ENCODE measurements at regions not wholly inside any gene's neighbourhood (a gene's known extent, or its start where the extent isn't known, plus 50 kb on each side); places are given as distances from the start of the nearest gene placed in this dataset.
"Not testable (repeated sequence)": the region's sequence is repeated elsewhere in the genome, so short reads cannot be mapped to it uniquely, and the experiment has no call there.

DNA sequence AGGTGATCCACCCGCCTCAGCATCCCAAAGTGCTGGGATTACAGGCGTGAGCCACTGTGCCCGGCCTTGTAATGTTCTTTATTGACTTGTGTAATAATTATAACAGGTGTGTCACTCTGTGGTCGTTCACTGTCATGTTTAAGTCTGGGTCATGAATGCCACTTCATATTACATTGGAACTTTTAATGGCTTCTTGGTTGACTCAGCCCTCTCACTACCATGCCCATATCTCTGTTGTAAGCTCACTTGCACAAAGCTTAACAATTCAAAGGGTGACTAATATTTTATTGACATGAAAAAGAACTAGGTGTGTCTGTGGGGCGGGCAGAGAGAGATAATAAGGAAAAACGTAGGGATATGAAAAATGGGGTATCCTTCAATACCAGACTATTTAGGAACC lies 639.7 kb upstream of the ACTRT1 start:
- Histone ChIP-seq H3K27ac (no peak overlapping the region), H3K4me1 (no peaks in the 10 kb centered on the region), H3K9me3 (no peaks in the 10 kb centered on the region), H3K4me3 (no peak overlapping the region), H3K36me3 (no peaks in the 10 kb centered on the region), H3K27me3 (peaks cover 0 to 3% (median 0%) of the 10 kb centered on the region in 9 donors)
- no peak for DNase-seq
- 71 to 90% (median 80%) methylated on average over 6 of the region's 6 CpGs for WGBS, 4 donors
- no peak for ATAC-seq
- intact Hi-C loops (cut with DNase I): no loop called here
- TF ChIP-seq, protein P1, sequence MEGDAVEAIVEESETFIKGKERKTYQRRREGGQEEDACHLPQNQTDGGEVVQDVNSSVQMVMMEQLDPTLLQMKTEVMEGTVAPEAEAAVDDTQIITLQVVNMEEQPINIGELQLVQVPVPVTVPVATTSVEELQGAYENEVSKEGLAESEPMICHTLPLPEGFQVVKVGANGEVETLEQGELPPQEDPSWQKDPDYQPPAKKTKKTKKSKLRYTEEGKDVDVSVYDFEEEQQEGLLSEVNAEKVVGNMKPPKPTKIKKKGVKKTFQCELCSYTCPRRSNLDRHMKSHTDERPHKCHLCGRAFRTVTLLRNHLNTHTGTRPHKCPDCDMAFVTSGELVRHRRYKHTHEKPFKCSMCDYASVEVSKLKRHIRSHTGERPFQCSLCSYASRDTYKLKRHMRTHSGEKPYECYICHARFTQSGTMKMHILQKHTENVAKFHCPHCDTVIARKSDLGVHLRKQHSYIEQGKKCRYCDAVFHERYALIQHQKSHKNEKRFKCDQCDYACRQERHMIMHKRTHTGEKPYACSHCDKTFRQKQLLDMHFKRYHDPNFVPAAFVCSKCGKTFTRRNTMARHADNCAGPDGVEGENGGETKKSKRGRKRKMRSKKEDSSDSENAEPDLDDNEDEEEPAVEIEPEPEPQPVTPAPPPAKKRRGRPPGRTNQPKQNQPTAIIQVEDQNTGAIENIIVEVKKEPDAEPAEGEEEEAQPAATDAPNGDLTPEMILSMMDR (IDR thresholded peaks at IDR 0.05): no peak
- no peak for TF ChIP-seq POLR2A (IDR thresholded peaks at IDR 0.05)

DNA sequence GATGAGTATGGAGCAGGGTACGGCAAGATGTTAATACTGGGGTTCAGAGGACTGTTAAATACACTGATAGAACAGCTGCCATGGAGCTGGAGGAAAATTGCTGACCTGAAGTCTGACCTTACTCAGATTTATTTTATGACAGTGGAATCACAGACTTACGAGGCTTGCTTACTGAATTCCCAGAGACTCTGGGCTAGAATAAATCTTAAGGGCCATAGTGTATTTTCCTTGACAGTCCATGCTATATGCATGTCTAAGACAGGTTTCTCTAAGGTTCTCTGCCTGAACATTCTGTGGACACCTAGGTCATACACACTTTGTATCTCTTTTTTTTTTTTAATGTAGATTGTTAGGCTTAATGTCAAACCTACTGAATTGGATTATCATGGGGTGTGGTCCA lies 633.2 kb upstream of the ACTRT1 start:
- no peak overlapping the region for H3K27ac ChIP-seq
- H3K4me1 ChIP-seq: no peaks in the 10 kb centered on the region
- WGBS, 4 donors: 65 to 90% (median 78%) methylated on average over 2 of the region's 2 CpGs
- peaks cover 0 to 3% (median 0%) of the 10 kb centered on the region in 9 donors for H3K27me3 ChIP-seq
- no peak for TF ChIP-seq POLR2A (IDR thresholded peaks at IDR 0.05)
- TF ChIP-seq, protein P1 (IDR thresholded peaks at IDR 0.05): no peak
- intact Hi-C loops (cut with DNase I): no loop called here
- H3K36me3 ChIP-seq: no peaks in the 10 kb centered on the region
- H3K9me3 ChIP-seq: no peaks in the 10 kb centered on the region
- no peak overlapping the region for H3K4me3 ChIP-seq
- DNase-seq: no peak
- ATAC-seq: no peak

DNA sequence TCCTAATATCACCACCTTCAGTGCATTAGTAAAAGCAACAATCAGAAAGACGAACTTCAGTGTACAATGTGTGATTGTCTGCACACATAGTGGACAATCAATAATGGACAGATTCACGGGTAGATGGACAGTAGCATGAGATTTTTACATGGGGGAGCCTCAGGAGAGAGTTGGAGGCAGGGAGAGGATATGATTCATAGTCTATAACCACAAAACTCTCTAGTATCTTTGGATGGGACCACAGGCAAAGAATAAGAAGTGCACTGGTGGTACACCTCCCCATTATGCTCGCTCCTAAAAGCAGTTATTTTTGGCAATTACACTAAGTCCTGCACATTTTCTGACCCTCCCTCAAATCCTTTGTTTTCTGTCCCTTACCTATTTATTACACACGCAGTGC lies 624.4 kb upstream of the ACTRT1 start:
- H3K4me1 ChIP-seq: no peaks in the 10 kb centered on the region
- intact Hi-C loops (cut with DNase I): no loop called here

DNA sequence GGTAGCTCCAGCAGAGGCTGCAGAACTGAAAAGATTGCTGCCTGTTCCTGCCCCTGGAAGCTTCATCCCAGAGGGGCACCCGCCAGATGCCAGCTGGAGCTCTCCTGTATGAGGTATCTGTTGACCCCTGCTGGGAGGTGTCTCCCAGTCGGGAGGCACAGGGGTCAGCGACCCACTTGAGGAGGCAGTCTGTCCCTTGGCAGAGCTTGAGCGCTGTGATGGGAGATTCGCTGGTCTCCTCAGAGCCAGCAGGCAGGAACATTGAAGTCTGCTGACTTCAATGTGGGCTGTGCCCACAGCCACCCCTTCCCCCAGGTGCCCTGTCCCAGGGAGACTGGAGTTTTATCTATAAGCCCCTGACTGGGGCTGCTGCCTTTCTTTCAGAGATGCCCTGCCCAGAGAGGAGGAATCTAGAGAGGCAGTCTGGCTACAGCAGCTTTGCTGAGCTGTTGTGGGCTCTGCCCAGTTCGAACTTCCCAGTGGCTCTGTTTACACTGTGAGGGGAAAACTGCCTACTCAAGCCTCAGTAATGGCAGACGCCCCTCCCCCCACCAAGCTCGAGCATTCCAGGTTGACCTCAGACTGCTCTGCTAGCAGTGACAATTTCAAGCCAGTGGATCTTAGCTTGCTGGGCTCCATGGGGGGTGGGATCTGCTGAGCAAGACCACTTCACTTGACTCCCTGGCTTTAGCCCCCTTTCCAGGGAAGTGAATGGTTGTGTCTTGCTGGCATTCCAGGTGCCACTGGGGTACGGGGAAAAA lies 622.3 kb upstream of the ACTRT1 start:
- H3K36me3 ChIP-seq; ATAC-seq; H3K27me3 ChIP-seq; H3K4me1 ChIP-seq; DNase-seq; H3K4me3 ChIP-seq; H3K9me3 ChIP-seq; H3K27ac ChIP-seq; intact Hi-C loops (cut with DNase I): not testable (repeated sequence)
- WGBS, 4 donors: 69 to 74% (median 73%) methylated on average over 7 to 9 of the region's 9 CpGs

More for the DNA sequence above, 624.4 kb upstream of the ACTRT1 start:
- no peak for DNase-seq
- no peak overlapping the region for H3K4me3 ChIP-seq
- no peaks in the 10 kb centered on the region for H3K27me3 ChIP-seq
- H3K9me3 ChIP-seq: no peaks in the 10 kb centered on the region
- TF ChIP-seq POLR2A (IDR thresholded peaks at IDR 0.05): no peak
- TF ChIP-seq, protein P1 (IDR thresholded peaks at IDR 0.05): no peak
- no peak for ATAC-seq
- H3K36me3 ChIP-seq: no peaks in the 10 kb centered on the region
- 56 to 83% (median 69%) methylated on average over 4 of the region's 4 CpGs for WGBS, 4 donors
- H3K27ac ChIP-seq: no peak overlapping the region

DNA sequence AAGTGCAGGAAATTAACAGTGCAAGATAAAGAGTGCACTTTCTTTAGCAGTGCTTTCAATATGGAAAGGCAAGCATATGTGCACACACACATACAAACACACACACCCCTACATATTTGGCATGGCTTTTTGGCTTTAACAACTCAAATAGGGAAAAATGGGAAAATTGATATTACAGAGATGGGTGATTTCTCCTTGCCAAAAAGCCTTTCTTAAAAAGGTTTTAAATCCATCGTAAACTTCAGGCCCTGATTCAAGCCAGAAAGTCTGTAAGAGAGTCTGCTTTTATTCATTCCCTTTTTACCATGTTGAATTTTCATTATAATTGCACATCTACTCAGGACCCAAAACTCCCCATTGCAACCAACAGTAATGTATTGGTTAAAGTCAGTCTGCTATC lies 612.0 kb upstream of the ACTRT1 start:
- Histone ChIP-seq H3K4me3 (no peak overlapping the region), H3K27me3 (no peaks in the 10 kb centered on the region), H3K4me1 (no peaks in the 10 kb centered on the region), H3K27ac (no peak overlapping the region), H3K9me3 (no peaks in the 10 kb centered on the region), H3K36me3 (no peaks in the 10 kb centered on the region)
- TF ChIP-seq, protein P1 (IDR thresholded peaks at IDR 0.05): no peak
- TF ChIP-seq POLR2A (IDR thresholded peaks at IDR 0.05): no peak
- intact Hi-C loops (cut with DNase I): no loop called here
- 68 to 89% (median 80%) methylated on average over 1 of the region's 1 CpG for WGBS, 4 donors
- DNase-seq (no peak), ATAC-seq (no peak)

All from heart left ventricle (tissue), 16 donors.